AG10803 (cell line): ENCODE measurements at regions not wholly inside any gene's neighbourhood (a gene's known extent, or its start where the extent isn't known, plus 50 kb on each side); places are given as distances from the start of the nearest gene placed in this dataset.
"Not testable (repeated sequence)": the region's sequence is repeated elsewhere in the genome, so short reads cannot be mapped to it uniquely, and the experiment has no call there.

Experiments
- DNase-seq: peaks from one replicate; pipeline ENCODE4 v3.0.0; 2010; ENCODE audit warnings: low read depth
- H3K4me3 ChIP-seq: 2 replicates; pipeline ENCODE4 v1.5.1; 2011; ENCODE audit warnings: mild to moderate bottlenecking, low read length, control low read depth
- CTCF ChIP-seq: conservative IDR thresholded peaks from 2 replicates; pipeline ENCODE4 v1.5.1; 2011; ENCODE audit warnings: mild to moderate bottlenecking, low read length, control low read depth, inconsistent platforms

GRCh38 chr21:14826630-14827029, 238.2 kb downstream of the NRIP1 start:
- no peak for DNase-seq
- no peak for TF ChIP-seq CTCF
- H3K4me3 ChIP-seq: no peak overlapping the region

- H3K4me3 ChIP-seq: no peak overlapping the region
- no peak for TF ChIP-seq CTCF
- no peak for DNase-seq
Measured at GRCh38 chr21:14825514-14825974, 239.3 kb downstream of the NRIP1 start.

- DNase-seq: no peak
- no peak overlapping the region for H3K4me3 ChIP-seq
- no peak for TF ChIP-seq CTCF
Measured at GRCh38 chr21:14824126-14824525, 240.7 kb downstream of the NRIP1 start.

GRCh38 chr21:14817311-14817710, 247.5 kb downstream of the NRIP1 start:
- no peak overlapping the region for H3K4me3 ChIP-seq
- TF ChIP-seq CTCF: no peak
- DNase-seq: no peak

- DNase-seq: peak; percentile 24
- H3K4me3 ChIP-seq: no peak overlapping the region
- TF ChIP-seq CTCF: no peak
Measured at GRCh38 chr21:14814991-14815390, 249.8 kb downstream of the NRIP1 start.

GRCh38 chr21:14814282-14814681, 250.5 kb downstream of the NRIP1 start:
- no peak overlapping the region for H3K4me3 ChIP-seq
- no peak for DNase-seq
- TF ChIP-seq CTCF: no peak

- H3K4me3 ChIP-seq, DNase-seq: not testable (repeated sequence)
Measured at GRCh38 chr21:14804170-14804569, 258.1 kb upstream of the SAMSN1 start.

GRCh38 chr21:14797543-14797942, 251.4 kb upstream of the SAMSN1 start:
- TF ChIP-seq CTCF: no peak
- no peak for DNase-seq
- H3K4me3 ChIP-seq: no peak overlapping the region
